Esophagus muscularis mucosa (tissue), 4 donors: ENCODE measurements at regions not wholly inside any gene's neighbourhood (a gene's known extent, or its start where the extent isn't known, plus 50 kb on each side); places are given as distances from the start of the nearest gene placed in this dataset.

Experiments
- EP300 ChIP-seq: sonication (generic); formaldehyde crosslinking; IDR thresholded peaks from one replicate; pipeline ENCODE4 v1.6.1; 2017; ENCODE audit warnings: antibody characterized with exemption
- POLR2A ChIP-seq: fragments of 450-650 bp; IDR thresholded peaks from one replicate; pipeline ENCODE4 v1.6.1; 2017; ENCODE audit warnings: antibody characterized with exemption, moderate library complexity, mild to moderate bottlenecking, low read depth
- POLR2AphosphoS5 ChIP-seq, 2 donors: sonication (generic); formaldehyde crosslinking; IDR thresholded peaks; one replicate each; pipeline ENCODE4 v1.6.1; 2017; ENCODE audit warnings: antibody characterized with exemption in 2 of 2
- TF ChIP-seq, protein P1 (sequence below), 3 experiments: fragments of 200-600 bp in 2 of 3; fragments of 450-650 bp in 1 of 3; sonication (generic) in 2 of 3; IDR thresholded peaks; one replicate each; pipeline ENCODE4 v1.5.1; 2017 to 2019; ENCODE audit warnings: antibody characterized with exemption in 3 of 3, mild to moderate bottlenecking in 2 of 3, moderate library complexity in 1 of 3

GRCh38 chr4:8710416-8710815 lies 117.9 kb downstream of the CPZ start:
- TF ChIP-seq POLR2AphosphoS5 (IDR thresholded peaks at IDR 0.05): no peak
- TF ChIP-seq POLR2A: no peak
- TF ChIP-seq, protein P1, sequence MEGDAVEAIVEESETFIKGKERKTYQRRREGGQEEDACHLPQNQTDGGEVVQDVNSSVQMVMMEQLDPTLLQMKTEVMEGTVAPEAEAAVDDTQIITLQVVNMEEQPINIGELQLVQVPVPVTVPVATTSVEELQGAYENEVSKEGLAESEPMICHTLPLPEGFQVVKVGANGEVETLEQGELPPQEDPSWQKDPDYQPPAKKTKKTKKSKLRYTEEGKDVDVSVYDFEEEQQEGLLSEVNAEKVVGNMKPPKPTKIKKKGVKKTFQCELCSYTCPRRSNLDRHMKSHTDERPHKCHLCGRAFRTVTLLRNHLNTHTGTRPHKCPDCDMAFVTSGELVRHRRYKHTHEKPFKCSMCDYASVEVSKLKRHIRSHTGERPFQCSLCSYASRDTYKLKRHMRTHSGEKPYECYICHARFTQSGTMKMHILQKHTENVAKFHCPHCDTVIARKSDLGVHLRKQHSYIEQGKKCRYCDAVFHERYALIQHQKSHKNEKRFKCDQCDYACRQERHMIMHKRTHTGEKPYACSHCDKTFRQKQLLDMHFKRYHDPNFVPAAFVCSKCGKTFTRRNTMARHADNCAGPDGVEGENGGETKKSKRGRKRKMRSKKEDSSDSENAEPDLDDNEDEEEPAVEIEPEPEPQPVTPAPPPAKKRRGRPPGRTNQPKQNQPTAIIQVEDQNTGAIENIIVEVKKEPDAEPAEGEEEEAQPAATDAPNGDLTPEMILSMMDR (IDR thresholded peaks at IDR 0.05): no peak
- no peak for TF ChIP-seq EP300
